B cell (primary cell): ENCODE measurements at regions not wholly inside any gene's neighbourhood (a gene's known extent, or its start where the extent isn't known, plus 50 kb on each side); places are given as distances from the start of the nearest gene placed in this dataset.

ENCODE experiments used
- EZH2 ChIP-seq: IDR thresholded peaks from 2 replicates; pipeline ENCODE4 v1.6.1; 2012; ENCODE audit warnings: borderline replicate concordance, low read depth, mild to moderate bottlenecking, moderate library complexity, low read length; ENCODE audit not compliant: insufficient read depth, poor library complexity, severe bottlenecking
- TF ChIP-seq, protein P1 (sequence below): fragments of 200-600 bp; IDR thresholded peaks from one replicate; pipeline ENCODE4 v1.8.0; 2022; ENCODE audit warnings: antibody characterized with exemption, mild to moderate bottlenecking

DNA sequence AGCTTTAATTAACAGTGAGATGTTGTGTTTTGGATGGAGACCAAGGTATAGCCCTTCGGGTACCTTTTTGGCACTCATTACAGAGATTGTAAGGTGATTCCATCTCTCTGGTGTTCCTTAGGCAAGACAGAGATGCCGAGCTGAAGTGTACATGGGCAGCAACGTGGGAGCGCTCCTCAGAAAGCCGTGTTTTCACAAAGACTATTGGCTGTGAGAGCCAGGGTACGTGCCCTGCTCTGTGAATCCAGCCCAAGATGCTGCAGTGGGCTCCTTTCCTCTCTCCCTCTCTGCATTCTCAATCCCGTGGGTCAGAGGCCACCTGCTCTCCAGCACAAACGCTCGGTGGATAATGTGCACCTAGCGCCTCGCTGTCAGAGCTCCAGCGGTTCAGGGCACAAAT is 203.0 kb upstream of the EPHA4 start:
- TF ChIP-seq, protein P1, sequence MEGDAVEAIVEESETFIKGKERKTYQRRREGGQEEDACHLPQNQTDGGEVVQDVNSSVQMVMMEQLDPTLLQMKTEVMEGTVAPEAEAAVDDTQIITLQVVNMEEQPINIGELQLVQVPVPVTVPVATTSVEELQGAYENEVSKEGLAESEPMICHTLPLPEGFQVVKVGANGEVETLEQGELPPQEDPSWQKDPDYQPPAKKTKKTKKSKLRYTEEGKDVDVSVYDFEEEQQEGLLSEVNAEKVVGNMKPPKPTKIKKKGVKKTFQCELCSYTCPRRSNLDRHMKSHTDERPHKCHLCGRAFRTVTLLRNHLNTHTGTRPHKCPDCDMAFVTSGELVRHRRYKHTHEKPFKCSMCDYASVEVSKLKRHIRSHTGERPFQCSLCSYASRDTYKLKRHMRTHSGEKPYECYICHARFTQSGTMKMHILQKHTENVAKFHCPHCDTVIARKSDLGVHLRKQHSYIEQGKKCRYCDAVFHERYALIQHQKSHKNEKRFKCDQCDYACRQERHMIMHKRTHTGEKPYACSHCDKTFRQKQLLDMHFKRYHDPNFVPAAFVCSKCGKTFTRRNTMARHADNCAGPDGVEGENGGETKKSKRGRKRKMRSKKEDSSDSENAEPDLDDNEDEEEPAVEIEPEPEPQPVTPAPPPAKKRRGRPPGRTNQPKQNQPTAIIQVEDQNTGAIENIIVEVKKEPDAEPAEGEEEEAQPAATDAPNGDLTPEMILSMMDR, result no peak
- TF ChIP-seq EZH2, result no peak
